HG02798 (cell line): ENCODE measurements at regions not wholly inside any gene's neighbourhood (a gene's known extent, or its start where the extent isn't known, plus 50 kb on each side); places are given as distances from the start of the nearest gene placed in this dataset.

ENCODE experiments used
- ATAC-seq: cut with Tn5 transposase; IDR thresholded peaks from one replicate; pipeline ENCODE4 v1.9.1; 2021; ENCODE audit warnings: mild to moderate bottlenecking; ENCODE audit not compliant: unreplicated experiment, poor library complexity

GRCh38 chr1:186559601-186560116, 98.7 kb upstream of the PDC start:
- ATAC-seq, result no peak

- no peak for ATAC-seq
These were observed 96.3 kb upstream of the PDC start for GRCh38 chr1:186557147-186557777.

- ATAC-seq, result no peak
These were observed 89.9 kb upstream of the PDC start for GRCh38 chr1:186550832-186551231.

- ATAC-seq, result no peak
These were observed 80.1 kb upstream of the PDC start for GRCh38 chr1:186541003-186541402.

- no peak for ATAC-seq
These were observed 79.6 kb upstream of the PDC start for GRCh38 chr1:186540521-186540920.

- no peak for ATAC-seq
These were observed 75.5 kb upstream of the PDC start for GRCh38 chr1:186536273-186536890.

- peak; percentile 39 for ATAC-seq
These were observed 74.6 kb upstream of the PDC start for GRCh38 chr1:186535388-186536133.

- ATAC-seq, result no peak
These were observed 73.5 kb upstream of the PDC start for GRCh38 chr1:186534401-186534800.

- no peak for ATAC-seq
These were observed 71.6 kb upstream of the PDC start for GRCh38 chr1:186532466-186532865.

GRCh38 chr1:186531561-186532165, 70.7 kb upstream of the PDC start:
- ATAC-seq, result no peak

- ATAC-seq, result no peak
These were observed 69.2 kb upstream of the PDC start for GRCh38 chr1:186530109-186530508.

GRCh38 chr1:186519982-186520381, 59.1 kb upstream of the PDC start:
- ATAC-seq, result no peak

GRCh38 chr1:186518822-186519381, 58.0 kb upstream of the PDC start:
- ATAC-seq, result peak; percentile 70

- peak; percentile 8 for ATAC-seq
These were observed 57.5 kb upstream of the PDC start for GRCh38 chr1:186518395-186518794.

- ATAC-seq, result no peak
These were observed 53.5 kb upstream of the PDC start for GRCh38 chr1:186514367-186514766.

- ATAC-seq, result no peak
These were observed 52.6 kb upstream of the PDC start for GRCh38 chr1:186513526-186513925.

GRCh38 chr1:186512698-186513457, 52.0 kb upstream of the PDC start:
- ATAC-seq, result peak; percentile 16

GRCh38 chr1:186511761-186512637, 51.1 kb upstream of the PDC start:
- ATAC-seq, result peak; percentile 95
